ENCODE measurements at regions not wholly inside any gene's neighbourhood (a gene's known extent, or its start where the extent isn't known, plus 50 kb on each side); places are given as distances from the start of the nearest gene placed in this dataset.

DNA sequence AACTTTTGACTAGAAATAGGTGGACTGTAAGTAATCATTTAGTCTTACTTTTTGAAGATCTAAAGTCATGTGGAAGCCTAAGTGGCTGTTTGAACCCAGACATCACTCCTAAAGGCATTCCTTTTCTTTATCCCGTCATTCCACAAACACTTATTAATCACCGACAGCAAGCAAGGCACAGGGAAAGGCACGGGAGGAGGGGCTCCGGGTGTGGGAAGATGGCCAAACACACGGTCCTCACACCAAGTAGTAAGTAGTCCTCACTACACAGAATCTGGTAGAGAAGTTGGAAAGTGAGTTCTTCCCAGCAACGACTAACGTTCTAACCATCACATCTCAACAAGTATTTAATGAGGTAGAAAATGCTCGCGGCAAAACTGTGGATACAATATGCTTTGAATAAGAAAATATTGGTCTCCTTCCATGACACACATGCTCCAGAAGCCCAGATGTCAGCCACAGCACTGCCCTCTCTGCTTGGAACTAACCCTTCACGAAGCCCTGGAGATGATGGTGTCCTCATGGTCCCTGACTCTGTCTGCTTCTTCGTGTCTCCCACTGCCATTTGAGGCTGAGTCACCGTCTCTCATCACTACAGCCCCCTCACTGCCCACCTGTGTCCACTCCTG is 202.2 kb downstream of the OPA1 start:
- intact Hi-C loops (cut with DNase I): no loop called here
- no peak for ATAC-seq

GRCh38 chr3:193796089-193796488 is 203.1 kb downstream of the OPA1 start:
- intact Hi-C loops (cut with DNase I): no loop called here
- ATAC-seq (no peak), DNase-seq (no peak)

More for the DNA sequence above, 202.2 kb downstream of the OPA1 start:
- DNase-seq: no peak

DNA sequence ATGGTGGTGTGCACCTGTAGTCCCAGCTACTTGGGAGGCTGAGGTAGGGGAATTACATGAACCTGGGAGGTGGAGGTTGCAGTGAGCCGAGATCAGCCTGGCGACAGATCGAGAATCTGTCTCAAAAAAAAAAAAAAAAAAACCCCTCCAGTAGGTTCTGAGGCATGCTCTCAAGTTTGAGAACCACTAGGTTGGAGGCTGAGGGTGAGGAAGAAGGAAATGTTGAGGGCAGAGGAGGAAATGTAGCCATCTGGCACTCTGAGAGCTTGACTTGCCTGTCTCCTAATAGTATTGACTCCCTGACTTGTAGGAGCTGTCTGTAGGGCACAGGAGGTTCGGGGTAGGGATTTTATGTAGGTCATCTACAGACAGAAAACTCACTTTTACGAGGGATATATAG is 204.6 kb downstream of the OPA1 start:
- ATAC-seq: no peak
- DNase-seq: no peak
- intact Hi-C loops (cut with DNase I): no loop called here

GRCh38 chr3:193798051-193798450 is 205.0 kb downstream of the OPA1 start:
- intact Hi-C loops (cut with DNase I): no loop called here
- ATAC-seq (no peak), DNase-seq (no peak)

GRCh38 chr3:193800138-193801043 is 207.4 kb downstream of the OPA1 start:
- intact Hi-C loops (cut with DNase I): no loop called here
- ATAC-seq (no peak), DNase-seq (no peak)

DNA sequence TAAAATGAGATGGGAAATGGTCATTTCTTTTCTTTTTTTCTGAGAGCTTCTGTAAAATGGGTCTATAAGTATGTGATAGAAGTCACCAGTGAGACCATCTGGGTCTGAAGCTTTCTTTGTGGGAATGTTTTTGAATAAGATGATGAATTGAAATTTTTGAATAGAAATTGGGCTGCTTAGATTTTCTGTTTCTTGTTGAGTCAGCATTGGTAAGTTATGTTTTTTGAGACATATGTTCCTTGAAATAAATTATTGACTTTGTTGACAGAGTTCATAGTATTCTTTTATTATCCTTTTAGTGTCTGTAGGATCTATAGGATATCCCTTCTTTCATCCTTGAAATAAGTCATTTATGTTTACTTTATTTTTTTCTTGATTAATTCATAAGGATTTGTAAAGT is 208.1 kb downstream of the OPA1 start:
- intact Hi-C loops (cut with DNase I): no loop called here
- no peak for ATAC-seq
- no peak for DNase-seq

- DNase-seq (no peak), ATAC-seq (no peak)
- intact Hi-C loops (cut with DNase I): no loop called here
Measured at GRCh38 chr3:193803288-193803687, 210.3 kb downstream of the OPA1 start.

DNA sequence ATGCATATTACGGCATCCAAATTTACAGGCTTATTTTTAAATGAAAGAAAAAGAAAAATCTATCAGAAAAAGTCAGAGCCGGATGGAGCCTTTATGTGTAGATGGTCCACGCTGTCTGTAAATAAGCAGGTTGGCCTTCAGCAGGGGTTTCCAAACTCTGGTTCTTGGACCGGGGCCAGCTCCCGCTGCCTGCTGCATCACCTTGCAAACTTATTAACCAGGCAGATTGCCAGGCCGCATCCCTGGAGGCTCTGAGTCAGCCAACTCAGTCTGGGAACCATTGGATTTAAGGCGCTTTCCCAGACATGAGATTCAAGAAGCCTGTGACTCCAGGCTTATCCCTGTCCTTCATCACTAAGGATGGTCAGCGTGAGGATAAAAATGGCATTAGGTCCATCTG is 212.4 kb downstream of the OPA1 start:
- intact Hi-C loops (cut with DNase I): no loop called here
- peak; percentile 55 to 94 for ATAC-seq
- DNase-seq: peak; percentile 71

GRCh38 chr3:193808317-193808716 is 215.3 kb downstream of the OPA1 start:
- no peak for DNase-seq
- intact Hi-C loops (cut with DNase I): no loop called here
- no peak for ATAC-seq

GRCh38 chr3:193809106-193809505 is 216.1 kb downstream of the OPA1 start:
- intact Hi-C loops (cut with DNase I): no loop called here

DNA sequence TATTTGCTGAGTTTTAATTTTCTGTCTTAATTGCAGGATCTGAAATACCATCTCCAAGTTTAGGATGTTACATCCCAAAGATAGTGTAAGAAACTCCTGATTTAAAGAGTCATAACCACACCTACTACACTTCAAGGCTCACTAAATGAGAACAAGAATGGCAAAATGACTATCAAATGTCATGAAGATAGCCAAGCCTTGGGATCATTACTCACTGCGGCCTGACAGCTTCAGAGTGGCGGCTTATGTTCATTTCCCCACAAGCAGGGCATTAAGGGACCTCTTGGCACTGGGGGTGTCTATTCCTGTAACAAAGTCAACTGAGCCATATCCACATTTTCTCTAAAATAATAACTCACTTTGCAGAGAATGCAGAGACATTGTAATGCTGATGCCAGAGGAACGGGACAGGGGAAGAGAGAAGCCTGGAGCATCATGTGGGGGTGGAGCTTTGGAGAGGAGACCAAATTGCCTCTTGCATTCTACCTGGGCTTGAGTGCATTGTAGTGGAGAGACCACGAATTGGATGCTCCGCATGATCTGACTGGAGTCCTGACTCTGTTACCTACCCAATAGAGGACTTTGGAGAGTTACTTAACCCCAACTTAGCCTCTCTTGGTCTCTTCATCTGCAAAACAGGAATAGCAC is 219.2 kb downstream of the OPA1 start:
- intact Hi-C loops (cut with DNase I): no loop called here
- DNase-seq: no peak
- ATAC-seq: no peak

More at GRCh38 chr3:193809106-193809505, 216.1 kb downstream of the OPA1 start:
- ATAC-seq (no peak), DNase-seq (no peak)

GRCh38 chr3:193812791-193813500 is 219.9 kb downstream of the OPA1 start:
- DNase-seq: no peak
- ATAC-seq: no peak
- intact Hi-C loops (cut with DNase I): no loop called here

- DNase-seq: no peak
Measured at GRCh38 chr3:193813501-193813830, 220.5 kb downstream of the OPA1 start.

GRCh38 chr3:193814166-193814892 is 221.3 kb downstream of the OPA1 start:
- DNase-seq (no peak), ATAC-seq (no peak)
- intact Hi-C loops (cut with DNase I): no loop called here

More at GRCh38 chr3:193813501-193813830, 220.5 kb downstream of the OPA1 start:
- intact Hi-C loops (cut with DNase I): no loop called here
- no peak for ATAC-seq

- ATAC-seq (no peak), DNase-seq (no peak)
- intact Hi-C loops (cut with DNase I): no loop called here
Measured at GRCh38 chr3:193815246-193816027, 222.4 kb downstream of the OPA1 start.

GRCh38 chr3:193816028-193816395 is 223.0 kb downstream of the OPA1 start:
- intact Hi-C loops (cut with DNase I): no loop called here
- ATAC-seq (no peak), DNase-seq (no peak)

- ATAC-seq (peak; percentile 93 to 94), DNase-seq (peak; percentile 82)
- intact Hi-C loops (cut with DNase I): no loop called here
Measured at GRCh38 chr3:193816656-193817311, 223.8 kb downstream of the OPA1 start.
